ENCODE measurements at regions not wholly inside any gene's neighbourhood (a gene's known extent, or its start where the extent isn't known, plus 50 kb on each side); places are given as distances from the start of the nearest gene placed in this dataset.

GRCh38 chr5:138700581-138701362, 52.5 kb upstream of the CTNNA1 start:
- TF ChIP-seq ZNF274 (IDR thresholded peaks at IDR 0.05; ENCODE audit: low read depth, low read length) (no peak), YY1 (IDR thresholded peaks at IDR 0.05; ENCODE audit: insufficient read depth, insufficient read length) (no peak)

Measured in NT2/D1 (cell line).